ENCODE measurements at regions not wholly inside any gene's neighbourhood (a gene's known extent, or its start where the extent isn't known, plus 50 kb on each side); places are given as distances from the start of the nearest gene placed in this dataset.

DNA sequence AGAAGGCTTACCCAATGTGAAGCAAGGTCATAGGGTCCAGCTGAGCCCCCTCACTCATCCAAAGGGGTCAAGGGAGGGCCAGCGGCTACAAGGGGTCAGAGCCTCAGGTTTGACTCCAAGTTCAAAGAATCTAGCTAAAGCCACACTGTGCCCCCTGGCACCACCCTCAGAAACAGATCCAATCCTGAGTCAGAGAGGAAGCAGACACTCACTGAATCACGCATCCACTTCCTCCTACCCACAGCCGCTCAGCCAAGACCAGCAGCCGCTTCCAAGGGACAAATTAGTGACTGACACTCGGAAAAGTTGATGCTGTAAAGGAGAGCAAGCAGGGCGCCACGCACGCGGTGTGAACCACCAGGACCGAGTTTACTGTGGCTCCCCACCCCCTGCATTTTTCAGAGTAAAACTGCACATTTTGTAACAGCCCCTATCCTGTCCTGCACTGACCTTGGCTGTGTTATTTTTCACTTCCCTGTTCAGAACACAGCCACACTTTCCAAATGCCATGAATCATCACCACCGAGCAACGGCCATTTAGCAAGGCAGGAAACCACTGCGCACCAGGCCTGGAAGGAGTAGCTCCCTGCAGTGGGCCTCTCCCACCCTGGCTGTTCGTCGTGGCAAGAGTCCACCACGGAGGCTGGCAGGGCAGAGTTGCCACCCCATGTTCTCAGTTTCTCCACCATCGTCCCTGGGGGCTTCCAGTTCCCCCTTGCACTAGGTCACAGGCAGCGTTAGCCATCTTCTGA, 147.8 kb downstream of the TOMM20 start (continued):
- TF ChIP-seq ZNF329 (CRISPR knock-in tag; IDR thresholded peaks at IDR 0.05; ENCODE audit: low read depth) (no peak), ZNF501 (CRISPR knock-in tag; IDR thresholded peaks at IDR 0.05) (peak; percentile 50; the same call in 1 of the 2 replicates), SOX6 (IDR thresholded peaks at IDR 0.05) (no peak), SOX6 (CRISPR knock-in tag; IDR thresholded peaks at IDR 0.05) (peak; percentile 67), REXO4 (CRISPR knock-in tag; IDR thresholded peaks at IDR 0.05; ENCODE audit: borderline replicate concordance) (no peak), STAT5B (CRISPR knock-in tag; IDR thresholded peaks at IDR 0.05) (no peak), THYN1 (CRISPR knock-in tag; IDR thresholded peaks at IDR 0.05; ENCODE audit: borderline replicate concordance, low read depth) (no peak), SMC3 (IDR thresholded peaks at IDR 0.05; ENCODE audit: low read length) (no peak), ELF3 (CRISPR knock-in tag; IDR thresholded peaks at IDR 0.05) (peak; percentile 98), STAG1 (CRISPR knock-in tag; IDR thresholded peaks at IDR 0.05) (peak; percentile 10; the same call in 1 of the 2 replicates), ZNF446 (CRISPR knock-in tag; IDR thresholded peaks at IDR 0.05) (no peak), SYNCRIP (IDR thresholded peaks at IDR 0.05; ENCODE audit: insufficient read depth, low read depth, low read length) (no peak), ZNF550 (CRISPR knock-in tag; IDR thresholded peaks at IDR 0.05; ENCODE audit: borderline replicate concordance) (no peak), KDM5B (CRISPR knock-in tag; IDR thresholded peaks at IDR 0.05; ENCODE audit: borderline replicate concordance) (no peak), CC2D1A (CRISPR knock-in tag; IDR thresholded peaks at IDR 0.05) (no peak; the same call in 1 of the 2 replicates), ZNF607 (CRISPR knock-in tag; IDR thresholded peaks at IDR 0.05; ENCODE audit: borderline replicate concordance) (no peak), MEIS1 (CRISPR knock-in tag; IDR thresholded peaks at IDR 0.05; ENCODE audit: borderline replicate concordance) (no peak), ZNF33A (CRISPR knock-in tag; IDR thresholded peaks at IDR 0.05; ENCODE audit: borderline replicate concordance) (no peak), REPIN1 (CRISPR knock-in tag; IDR thresholded peaks at IDR 0.05; ENCODE audit: borderline replicate concordance, low read depth) (peak; percentile 61; the same call in 1 of the 2 replicates)
- TF ChIP-seq, protein P1, sequence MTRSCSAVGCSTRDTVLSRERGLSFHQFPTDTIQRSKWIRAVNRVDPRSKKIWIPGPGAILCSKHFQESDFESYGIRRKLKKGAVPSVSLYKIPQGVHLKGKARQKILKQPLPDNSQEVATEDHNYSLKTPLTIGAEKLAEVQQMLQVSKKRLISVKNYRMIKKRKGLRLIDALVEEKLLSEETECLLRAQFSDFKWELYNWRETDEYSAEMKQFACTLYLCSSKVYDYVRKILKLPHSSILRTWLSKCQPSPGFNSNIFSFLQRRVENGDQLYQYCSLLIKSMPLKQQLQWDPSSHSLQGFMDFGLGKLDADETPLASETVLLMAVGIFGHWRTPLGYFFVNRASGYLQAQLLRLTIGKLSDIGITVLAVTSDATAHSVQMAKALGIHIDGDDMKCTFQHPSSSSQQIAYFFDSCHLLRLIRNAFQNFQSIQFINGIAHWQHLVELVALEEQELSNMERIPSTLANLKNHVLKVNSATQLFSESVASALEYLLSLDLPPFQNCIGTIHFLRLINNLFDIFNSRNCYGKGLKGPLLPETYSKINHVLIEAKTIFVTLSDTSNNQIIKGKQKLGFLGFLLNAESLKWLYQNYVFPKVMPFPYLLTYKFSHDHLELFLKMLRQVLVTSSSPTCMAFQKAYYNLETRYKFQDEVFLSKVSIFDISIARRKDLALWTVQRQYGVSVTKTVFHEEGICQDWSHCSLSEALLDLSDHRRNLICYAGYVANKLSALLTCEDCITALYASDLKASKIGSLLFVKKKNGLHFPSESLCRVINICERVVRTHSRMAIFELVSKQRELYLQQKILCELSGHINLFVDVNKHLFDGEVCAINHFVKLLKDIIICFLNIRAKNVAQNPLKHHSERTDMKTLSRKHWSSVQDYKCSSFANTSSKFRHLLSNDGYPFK (CRISPR knock-in tag; IDR thresholded peaks at IDR 0.05; ENCODE audit: borderline replicate concordance): no peak
- TF ChIP-seq, protein P2, sequence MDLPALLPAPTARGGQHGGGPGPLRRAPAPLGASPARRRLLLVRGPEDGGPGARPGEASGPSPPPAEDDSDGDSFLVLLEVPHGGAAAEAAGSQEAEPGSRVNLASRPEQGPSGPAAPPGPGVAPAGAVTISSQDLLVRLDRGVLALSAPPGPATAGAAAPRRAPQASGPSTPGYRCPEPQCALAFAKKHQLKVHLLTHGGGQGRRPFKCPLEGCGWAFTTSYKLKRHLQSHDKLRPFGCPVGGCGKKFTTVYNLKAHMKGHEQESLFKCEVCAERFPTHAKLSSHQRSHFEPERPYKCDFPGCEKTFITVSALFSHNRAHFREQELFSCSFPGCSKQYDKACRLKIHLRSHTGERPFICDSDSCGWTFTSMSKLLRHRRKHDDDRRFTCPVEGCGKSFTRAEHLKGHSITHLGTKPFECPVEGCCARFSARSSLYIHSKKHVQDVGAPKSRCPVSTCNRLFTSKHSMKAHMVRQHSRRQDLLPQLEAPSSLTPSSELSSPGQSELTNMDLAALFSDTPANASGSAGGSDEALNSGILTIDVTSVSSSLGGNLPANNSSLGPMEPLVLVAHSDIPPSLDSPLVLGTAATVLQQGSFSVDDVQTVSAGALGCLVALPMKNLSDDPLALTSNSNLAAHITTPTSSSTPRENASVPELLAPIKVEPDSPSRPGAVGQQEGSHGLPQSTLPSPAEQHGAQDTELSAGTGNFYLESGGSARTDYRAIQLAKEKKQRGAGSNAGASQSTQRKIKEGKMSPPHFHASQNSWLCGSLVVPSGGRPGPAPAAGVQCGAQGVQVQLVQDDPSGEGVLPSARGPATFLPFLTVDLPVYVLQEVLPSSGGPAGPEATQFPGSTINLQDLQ (CRISPR knock-in tag; IDR thresholded peaks at IDR 0.05): no peak
- TF ChIP-seq, protein P3, sequence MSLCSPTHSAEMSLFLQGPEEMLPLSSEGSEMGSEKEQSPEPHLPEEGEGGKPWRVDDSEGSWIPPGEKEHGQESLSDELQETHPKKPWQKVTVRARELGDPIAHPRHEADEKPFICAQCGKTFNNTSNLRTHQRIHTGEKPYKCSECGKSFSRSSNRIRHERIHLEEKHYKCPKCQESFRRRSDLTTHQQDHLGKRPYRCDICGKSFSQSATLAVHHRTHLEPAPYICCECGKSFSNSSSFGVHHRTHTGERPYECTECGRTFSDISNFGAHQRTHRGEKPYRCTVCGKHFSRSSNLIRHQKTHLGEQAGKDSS (CRISPR knock-in tag; IDR thresholded peaks at IDR 0.05; ENCODE audit: borderline replicate concordance, low read depth): peak; percentile 31; the same call in 1 of the 2 replicates
- TF ChIP-seq, protein P4, sequence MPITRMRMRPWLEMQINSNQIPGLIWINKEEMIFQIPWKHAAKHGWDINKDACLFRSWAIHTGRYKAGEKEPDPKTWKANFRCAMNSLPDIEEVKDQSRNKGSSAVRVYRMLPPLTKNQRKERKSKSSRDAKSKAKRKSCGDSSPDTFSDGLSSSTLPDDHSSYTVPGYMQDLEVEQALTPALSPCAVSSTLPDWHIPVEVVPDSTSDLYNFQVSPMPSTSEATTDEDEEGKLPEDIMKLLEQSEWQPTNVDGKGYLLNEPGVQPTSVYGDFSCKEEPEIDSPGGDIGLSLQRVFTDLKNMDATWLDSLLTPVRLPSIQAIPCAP (CRISPR knock-in tag; IDR thresholded peaks at IDR 0.05; ENCODE audit: low read depth): no peak
